MM.1S (cell line): ENCODE measurements at regions not wholly inside any gene's neighbourhood (a gene's known extent, or its start where the extent isn't known, plus 50 kb on each side); places are given as distances from the start of the nearest gene placed in this dataset.

Experiments
- DNase-seq: peaks from one replicate; pipeline ENCODE4 v3.0.0-alpha.2; 2015
- H2AFZ ChIP-seq: fragments of 300-600 bp; sonication (generic); 2 replicates; pipeline ENCODE4 v1.6.0; 2016; ENCODE audit warnings: antibody characterized with exemption, low read length
- H3F3A ChIP-seq: fragments of 300-600 bp; sonication (generic); 2 replicates; pipeline ENCODE4 v1.6.1; 2016; ENCODE audit warnings: mild to moderate bottlenecking, antibody characterized with exemption, low read length, moderate library complexity, mixed read lengths; ENCODE audit not compliant: insufficient read depth
- H3K27ac ChIP-seq: fragments of 300-600 bp; sonication (generic); 2 replicates; pipeline ENCODE4 v1.5.1; 2016; ENCODE audit warnings: mild to moderate bottlenecking, low read length
- H3K27me3 ChIP-seq: fragments of 300-600 bp; sonication (generic); replicated peaks from 2 replicates; pipeline ENCODE4 v1.6.0; 2016; ENCODE audit warnings: low read length; ENCODE audit not compliant: insufficient read depth
- H3K36me3 ChIP-seq: fragments of 300-600 bp; sonication (generic); replicated peaks from 2 replicates; pipeline ENCODE4 v1.6.1; 2016; ENCODE audit warnings: mild to moderate bottlenecking, low read length, mixed read lengths; ENCODE audit not compliant: insufficient read depth
- H3K4me1 ChIP-seq: fragments of 300-600 bp; sonication (generic); 2 replicates; pipeline ENCODE4 v1.6.1; 2016; ENCODE audit warnings: low read length, mixed read lengths
- H3K4me2 ChIP-seq: fragments of 300-600 bp; sonication (generic); 2 replicates; pipeline ENCODE4 v1.6.0; 2016; ENCODE audit warnings: low read depth, low read length
- H3K4me3 ChIP-seq: fragments of 300-600 bp; sonication (generic); 2 replicates; pipeline ENCODE4 v1.5.1; 2016; ENCODE audit warnings: low read length, mixed read lengths
- H3K79me2 ChIP-seq: fragments of 300-600 bp; sonication (generic); 2 replicates; pipeline ENCODE4 v1.6.1; 2016; ENCODE audit warnings: mixed run types, low read length, mixed read lengths
- H3K9ac ChIP-seq: fragments of 300-600 bp; sonication (generic); 2 replicates; pipeline ENCODE4 v1.6.1; 2016; ENCODE audit warnings: low read length, mixed read lengths
- H3K9me2 ChIP-seq: fragments of 300-600 bp; sonication (generic); replicated peaks from 2 replicates; pipeline ENCODE4 v1.6.1; 2016; ENCODE audit warnings: mild to moderate bottlenecking, low read length, mixed read lengths; ENCODE audit not compliant: insufficient read depth
- H3K9me3 ChIP-seq: fragments of 300-600 bp; sonication (generic); replicated peaks from 2 replicates; pipeline ENCODE4 v1.6.1; 2016; ENCODE audit warnings: mild to moderate bottlenecking, low read length, mixed read lengths; ENCODE audit not compliant: insufficient read depth
- H4K20me1 ChIP-seq: fragments of 300-600 bp; sonication (generic); 2 replicates; pipeline ENCODE4 v1.6.1; 2016; ENCODE audit warnings: mild to moderate bottlenecking, low read length, moderate library complexity, mixed read lengths; ENCODE audit not compliant: insufficient read depth
- EZH2 ChIP-seq: fragments of 300-600 bp; sonication (generic); optimal IDR thresholded peaks from 2 replicates; pipeline ENCODE3; 2017; ENCODE audit warnings: low read depth, mild to moderate bottlenecking, antibody characterized with exemption, low read length, mixed read lengths
- EZH2phosphoT487 ChIP-seq: fragments of 300-600 bp; sonication (generic); IDR thresholded peaks from 2 replicates; pipeline ENCODE4 v1.6.1; 2018; ENCODE audit warnings: antibody characterized with exemption, low read length
- TF ChIP-seq, protein P1 (sequence below): fragments of 300-600 bp; sonication (generic); IDR thresholded peaks from 2 replicates; pipeline ENCODE4 v1.5.1; 2016; ENCODE audit warnings: antibody characterized with exemption, low read length, mixed read lengths

GRCh38 chr2:176891857-176892256 lies 320.7 kb upstream of the HNRNPA3 start:
- TF ChIP-seq EZH2 = no peak
- TF ChIP-seq, protein P1, sequence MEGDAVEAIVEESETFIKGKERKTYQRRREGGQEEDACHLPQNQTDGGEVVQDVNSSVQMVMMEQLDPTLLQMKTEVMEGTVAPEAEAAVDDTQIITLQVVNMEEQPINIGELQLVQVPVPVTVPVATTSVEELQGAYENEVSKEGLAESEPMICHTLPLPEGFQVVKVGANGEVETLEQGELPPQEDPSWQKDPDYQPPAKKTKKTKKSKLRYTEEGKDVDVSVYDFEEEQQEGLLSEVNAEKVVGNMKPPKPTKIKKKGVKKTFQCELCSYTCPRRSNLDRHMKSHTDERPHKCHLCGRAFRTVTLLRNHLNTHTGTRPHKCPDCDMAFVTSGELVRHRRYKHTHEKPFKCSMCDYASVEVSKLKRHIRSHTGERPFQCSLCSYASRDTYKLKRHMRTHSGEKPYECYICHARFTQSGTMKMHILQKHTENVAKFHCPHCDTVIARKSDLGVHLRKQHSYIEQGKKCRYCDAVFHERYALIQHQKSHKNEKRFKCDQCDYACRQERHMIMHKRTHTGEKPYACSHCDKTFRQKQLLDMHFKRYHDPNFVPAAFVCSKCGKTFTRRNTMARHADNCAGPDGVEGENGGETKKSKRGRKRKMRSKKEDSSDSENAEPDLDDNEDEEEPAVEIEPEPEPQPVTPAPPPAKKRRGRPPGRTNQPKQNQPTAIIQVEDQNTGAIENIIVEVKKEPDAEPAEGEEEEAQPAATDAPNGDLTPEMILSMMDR = no peak
- no peak for TF ChIP-seq EZH2phosphoT487
- H3F3A ChIP-seq = no peaks in the 10 kb centered on the region
- H2AFZ ChIP-seq = no peak overlapping the region
- H4K20me1 ChIP-seq = no peaks in the 10 kb centered on the region
- H3K9me3 ChIP-seq = no peaks in the 10 kb centered on the region
- no peaks in the 10 kb centered on the region for H3K4me1 ChIP-seq
- no peak overlapping the region for H3K4me2 ChIP-seq
- no peaks in the 10 kb centered on the region for H3K9me2 ChIP-seq
- H3K79me2 ChIP-seq = no peaks in the 10 kb centered on the region
- H3K4me3 ChIP-seq = no peak overlapping the region
- DNase-seq = no peak
- no peak overlapping the region for H3K9ac ChIP-seq
- no peaks in the 10 kb centered on the region for H3K36me3 ChIP-seq
- H3K27ac ChIP-seq = no peak overlapping the region
- no peaks in the 10 kb centered on the region for H3K27me3 ChIP-seq

DNA sequence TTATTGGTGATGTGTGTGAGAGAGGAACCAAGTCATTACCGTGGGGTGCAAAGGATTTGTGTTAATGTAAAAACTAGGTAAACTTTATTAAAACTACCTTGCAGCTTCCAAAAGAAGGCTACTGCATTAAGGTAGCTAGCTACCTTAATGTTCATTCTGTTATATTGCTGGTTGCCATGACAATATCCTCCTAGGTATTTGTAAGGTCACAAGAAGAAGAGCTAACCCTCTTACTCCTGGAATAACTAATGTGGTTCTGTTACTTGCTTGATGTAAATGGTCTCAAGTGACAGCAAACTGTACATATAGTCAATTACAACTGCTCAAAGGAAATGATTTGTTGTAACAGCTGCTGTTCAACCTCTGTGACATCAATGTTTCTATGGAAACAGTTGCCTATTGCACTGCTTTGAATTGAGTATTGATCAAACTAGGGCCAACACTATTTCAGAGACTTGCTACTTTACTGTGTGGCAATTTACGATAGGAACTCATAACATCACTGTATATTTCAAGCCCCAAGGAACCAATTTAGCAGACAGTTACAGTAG lies 319.8 kb upstream of the HNRNPA3 start:
- no peak overlapping the region for H3K4me2 ChIP-seq
- H3K4me3 ChIP-seq = no peak overlapping the region
- no peaks in the 10 kb centered on the region for H3K79me2 ChIP-seq
- no peak overlapping the region for H3K27ac ChIP-seq
- H3K4me1 ChIP-seq = no peaks in the 10 kb centered on the region
- no peak overlapping the region for H3K9ac ChIP-seq
- no peaks in the 10 kb centered on the region for H3K9me3 ChIP-seq
- no peak for DNase-seq
- H3K9me2 ChIP-seq = no peaks in the 10 kb centered on the region
- H3K36me3 ChIP-seq = no peaks in the 10 kb centered on the region
- no peak overlapping the region for H2AFZ ChIP-seq
- no peaks in the 10 kb centered on the region for H4K20me1 ChIP-seq
- TF ChIP-seq, protein P1 = no peak
- TF ChIP-seq EZH2 (no peak), EZH2phosphoT487 (no peak)
- no peaks in the 10 kb centered on the region for H3K27me3 ChIP-seq
- no peaks in the 10 kb centered on the region for H3F3A ChIP-seq

DNA sequence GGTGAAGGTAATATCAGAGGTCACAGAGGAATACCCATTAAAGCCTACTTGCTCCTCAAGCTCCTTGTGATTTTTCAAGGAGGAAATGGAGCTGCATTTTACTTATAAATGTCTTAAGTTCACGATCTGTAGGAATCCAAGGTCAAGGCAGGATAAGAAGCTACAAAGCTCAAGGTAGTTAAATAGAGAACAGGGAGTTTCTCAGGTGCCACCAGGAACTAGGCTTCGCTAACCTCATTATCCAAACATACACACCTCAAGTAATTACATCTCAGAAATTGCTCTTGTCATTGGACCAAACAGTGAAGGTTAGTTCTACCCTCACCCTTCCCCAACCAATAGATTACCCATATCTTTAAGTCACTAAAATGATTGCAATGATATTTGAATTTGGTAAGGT lies 317.4 kb upstream of the HNRNPA3 start:
- Histone ChIP-seq H3F3A (no peaks in the 10 kb centered on the region), H3K4me3 (no peak overlapping the region), H3K27me3 (no peaks in the 10 kb centered on the region), H2AFZ (no peak overlapping the region), H3K4me2 (no peak overlapping the region), H3K36me3 (no peaks in the 10 kb centered on the region), H3K27ac (no peak overlapping the region), H3K9me3 (no peaks in the 10 kb centered on the region), H3K9ac (no peak overlapping the region), H3K4me1 (no peaks in the 10 kb centered on the region), H3K79me2 (no peaks in the 10 kb centered on the region), H4K20me1 (no peaks in the 10 kb centered on the region), H3K9me2 (no peaks in the 10 kb centered on the region)
- no peak for DNase-seq
- TF ChIP-seq, protein P1 = no peak
- TF ChIP-seq EZH2phosphoT487 (no peak), EZH2 (no peak)
